ENCODE measurements at regions not wholly inside any gene's neighbourhood (a gene's known extent, or its start where the extent isn't known, plus 50 kb on each side); places are given as distances from the start of the nearest gene placed in this dataset.

GRCh38 chr6:14614631-14615030, 497.1 kb downstream of the CD83 start:
- Histone ChIP-seq H3K4me3 (no peak overlapping the region), H3K4me1 (ENCODE audit: insufficient read depth) (peaks cover 6% of the 10 kb centered on the region), H3K27me3 (no peaks in the 10 kb centered on the region), H3K9me3 (no peaks in the 10 kb centered on the region), H3K36me3 (no peaks in the 10 kb centered on the region), H3K27ac (no peak overlapping the region)
- intact Hi-C loops (cut with DNase I), result no loop called here
- 88 to 94% (median 93%) methylated on average over 2 of the region's 2 CpGs for WGBS, 3 donors
- DNase-seq, result no peak
- no peak for TF ChIP-seq CTCF (IDR thresholded peaks at IDR 0.05)
- TF ChIP-seq POLR2A (IDR thresholded peaks at IDR 0.05), result no peak
- no peak for TF ChIP-seq EP300 (IDR thresholded peaks at IDR 0.05)

DNA sequence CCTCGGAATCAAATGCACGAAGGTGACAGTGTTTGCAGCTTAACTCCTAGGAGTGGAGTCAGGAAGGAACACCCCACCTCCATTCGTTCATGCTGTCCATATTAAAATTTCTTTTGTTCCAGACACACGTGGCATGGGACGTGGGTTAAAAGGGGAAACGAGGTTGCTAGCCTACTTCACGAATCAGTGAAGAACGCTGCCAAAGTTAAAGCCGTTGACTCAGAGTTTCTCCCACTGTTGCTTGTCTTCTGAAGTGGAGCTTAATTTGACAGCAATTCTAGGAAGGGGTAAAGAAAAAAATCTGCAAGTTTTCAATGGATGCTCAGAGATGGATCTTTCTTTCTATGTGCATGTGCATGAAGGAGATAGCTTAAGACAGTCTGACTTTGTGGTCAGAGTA, 499.1 kb downstream of the CD83 start:
- no peaks in the 10 kb centered on the region for H3K27me3 ChIP-seq
- H3K36me3 ChIP-seq, result no peaks in the 10 kb centered on the region
- no peak overlapping the region for H3K4me3 ChIP-seq
- intact Hi-C loops (cut with DNase I), result no loop called here
- no peak overlapping the region for H3K27ac ChIP-seq
- TF ChIP-seq POLR2A (IDR thresholded peaks at IDR 0.05), result no peak
- WGBS, 3 donors, result 82 to 86% (median 83%) methylated on average over 9 of the region's 9 CpGs
- H3K9me3 ChIP-seq, result no peaks in the 10 kb centered on the region
- DNase-seq, result no peak
- H3K4me1 ChIP-seq (ENCODE audit: insufficient read depth), result peaks cover 15% of the 10 kb centered on the region

- no peaks in the 10 kb centered on the region for H3K36me3 ChIP-seq
- H3K9me3 ChIP-seq, result no peaks in the 10 kb centered on the region
- H3K27ac ChIP-seq, result no peak overlapping the region
- no peak overlapping the region for H3K4me3 ChIP-seq
- WGBS, 3 donors, result 84 to 93% (median 86%) methylated on average over 10 of the region's 10 CpGs
- no peaks in the 10 kb centered on the region for H3K27me3 ChIP-seq
- no peak for DNase-seq
- peaks cover 20% of the 10 kb centered on the region for H3K4me1 ChIP-seq (ENCODE audit: insufficient read depth)
- TF ChIP-seq POLR2A (IDR thresholded peaks at IDR 0.05) (no peak), CTCF (IDR thresholded peaks at IDR 0.05) (no peak), EP300 (IDR thresholded peaks at IDR 0.05) (no peak)
- intact Hi-C loops (cut with DNase I), result no loop called here
Measured at GRCh38 chr6:14618759-14619418, 501.3 kb downstream of the CD83 start.

DNA sequence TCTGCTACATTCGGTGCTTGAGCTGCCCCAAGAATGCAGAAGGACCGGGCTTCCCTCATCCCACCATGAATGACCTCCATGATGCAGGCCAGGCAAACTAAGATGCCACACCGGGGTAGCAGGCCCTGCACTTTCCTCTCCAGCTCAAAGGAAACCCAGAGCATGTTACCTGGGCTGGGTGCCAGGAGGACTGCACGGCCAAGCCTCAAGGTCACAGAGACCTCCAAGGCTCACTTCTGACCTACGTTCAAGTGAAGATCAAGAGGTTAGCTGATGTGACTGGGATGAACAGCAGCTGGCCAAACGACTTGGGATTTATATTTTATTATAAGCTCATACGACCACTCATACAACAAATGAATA, 501.8 kb downstream of the CD83 start:
- H3K36me3 ChIP-seq, result no peaks in the 10 kb centered on the region
- intact Hi-C loops (cut with DNase I), result no loop called here
- TF ChIP-seq CTCF (IDR thresholded peaks at IDR 0.05), result no peak
- no peak overlapping the region for H3K27ac ChIP-seq
- WGBS, 3 donors, result 19 to 30% (median 20%) methylated on average over 7 of the region's 7 CpGs
- H3K27me3 ChIP-seq, result no peaks in the 10 kb centered on the region
- no peaks in the 10 kb centered on the region for H3K9me3 ChIP-seq
- H3K4me3 ChIP-seq, result no peak overlapping the region
- H3K4me1 ChIP-seq (ENCODE audit: insufficient read depth), result peaks cover 20% of the 10 kb centered on the region
- peak; percentile 42 to 77 (median 64) for DNase-seq

GRCh38 chr6:14620522-14620921, 502.9 kb downstream of the CD83 start:
- H3K27me3 ChIP-seq, result no peaks in the 10 kb centered on the region
- 85 to 93% (median 91%) methylated on average over 9 of the region's 9 CpGs for WGBS, 3 donors

More at GRCh38 chr6:14620522-14620921, 502.9 kb downstream of the CD83 start:
- H3K36me3 ChIP-seq, result no peaks in the 10 kb centered on the region
- no peak overlapping the region for H3K4me3 ChIP-seq
- TF ChIP-seq POLR2A (IDR thresholded peaks at IDR 0.05) (no peak), EP300 (IDR thresholded peaks at IDR 0.05) (no peak), CTCF (IDR thresholded peaks at IDR 0.05) (no peak)
- intact Hi-C loops (cut with DNase I), result no loop called here
- no peak overlapping the region for H3K27ac ChIP-seq
- no peaks in the 10 kb centered on the region for H3K9me3 ChIP-seq
- H3K4me1 ChIP-seq (ENCODE audit: insufficient read depth), result peaks cover 20% of the 10 kb centered on the region
- no peak for DNase-seq
